Activated CD8-positive, alpha-beta memory T cell treated with anti-CD3 and anti-CD28 coated beads, Interleukin-2, amount 50 U/mL, for 1 hour (primary cell): ENCODE measurements at regions not wholly inside any gene's neighbourhood (a gene's known extent, or its start where the extent isn't known, plus 50 kb on each side); places are given as distances from the start of the nearest gene placed in this dataset.

ENCODE experiments used
- DNase-seq: peaks from one replicate; pipeline ENCODE4 v3.0.0-alpha.2; 2020; ENCODE audit errors: extremely low read depth

- no peak for DNase-seq
These were observed 138.7 kb upstream of the BACH2 start for GRCh38 chr6:90435207-90435899.

- no peak for DNase-seq
These were observed 137.5 kb upstream of the BACH2 start for GRCh38 chr6:90434094-90434493.

GRCh38 chr6:90432937-90433336 is 136.3 kb upstream of the BACH2 start:
- no peak for DNase-seq

- no peak for DNase-seq
These were observed 135.6 kb upstream of the BACH2 start for GRCh38 chr6:90432041-90432775.

GRCh38 chr6:90431576-90431975 is 134.9 kb upstream of the BACH2 start:
- DNase-seq: no peak

- DNase-seq: no peak
These were observed 133.1 kb upstream of the BACH2 start for GRCh38 chr6:90429713-90430112.

GRCh38 chr6:90428514-90428913 is 131.9 kb upstream of the BACH2 start:
- no peak for DNase-seq

GRCh38 chr6:90425161-90425641 is 128.6 kb upstream of the BACH2 start:
- DNase-seq: no peak

GRCh38 chr6:90424580-90424979 is 127.9 kb upstream of the BACH2 start:
- DNase-seq: no peak

GRCh38 chr6:90421666-90422065 is 125.0 kb upstream of the BACH2 start:
- DNase-seq: no peak

GRCh38 chr6:90420500-90420899 is 123.9 kb upstream of the BACH2 start:
- no peak for DNase-seq

- no peak for DNase-seq
These were observed 120.7 kb upstream of the BACH2 start for GRCh38 chr6:90417385-90417784.

GRCh38 chr6:90416322-90416721 is 119.7 kb upstream of the BACH2 start:
- no peak for DNase-seq

GRCh38 chr6:90415178-90415577 is 118.5 kb upstream of the BACH2 start:
- no peak for DNase-seq

- DNase-seq: no peak
These were observed 117.7 kb upstream of the BACH2 start for GRCh38 chr6:90414352-90414751.

- peak; percentile 58 for DNase-seq
These were observed 117.2 kb upstream of the BACH2 start for GRCh38 chr6:90413867-90414266.

- no peak for DNase-seq
These were observed 116.8 kb upstream of the BACH2 start for GRCh38 chr6:90413396-90413795.

GRCh38 chr6:90412538-90413369 is 116.1 kb upstream of the BACH2 start:
- no peak for DNase-seq

GRCh38 chr6:90411292-90411781 is 114.7 kb upstream of the BACH2 start:
- DNase-seq: no peak

GRCh38 chr6:90409700-90410099 is 113.1 kb upstream of the BACH2 start:
- no peak for DNase-seq

- DNase-seq: no peak
These were observed 110.3 kb upstream of the BACH2 start for GRCh38 chr6:90406957-90407356.

GRCh38 chr6:90406142-90406794 is 109.6 kb upstream of the BACH2 start:
- DNase-seq: no peak
